ENCODE measurements at regions not wholly inside any gene's neighbourhood (a gene's known extent, or its start where the extent isn't known, plus 50 kb on each side); places are given as distances from the start of the nearest gene placed in this dataset.

- TF ChIP-seq ZNF274 (IDR thresholded peaks at IDR 0.05; ENCODE audit: low read depth, low read length) (no peak), YY1 (IDR thresholded peaks at IDR 0.05; ENCODE audit: insufficient read depth, insufficient read length) (no peak)
Observed at GRCh38 chr13:90632184-90632583, 715.3 kb upstream of the MIR17HG start.
